Lower leg skin (tissue), 3 donors: ENCODE measurements at regions not wholly inside any gene's neighbourhood (a gene's known extent, or its start where the extent isn't known, plus 50 kb on each side); places are given as distances from the start of the nearest gene placed in this dataset.

Experiments
- POLR2A ChIP-seq, 2 donors: fragments of 450-650 bp; IDR thresholded peaks; one replicate each; pipeline ENCODE4 v1.6.1; 2016 to 2017; ENCODE audit warnings: antibody characterized with exemption in 2 of 2, mild to moderate bottlenecking in 1 of 2, moderate library complexity in 1 of 2
- TF ChIP-seq, protein P1 (sequence below), 3 donors: fragments of 450-650 bp; IDR thresholded peaks; one replicate each; pipeline ENCODE4 v1.5.1; 2016; ENCODE audit warnings: antibody characterized with exemption in 3 of 3, mild to moderate bottlenecking in 3 of 3, moderate library complexity in 2 of 3

DNA sequence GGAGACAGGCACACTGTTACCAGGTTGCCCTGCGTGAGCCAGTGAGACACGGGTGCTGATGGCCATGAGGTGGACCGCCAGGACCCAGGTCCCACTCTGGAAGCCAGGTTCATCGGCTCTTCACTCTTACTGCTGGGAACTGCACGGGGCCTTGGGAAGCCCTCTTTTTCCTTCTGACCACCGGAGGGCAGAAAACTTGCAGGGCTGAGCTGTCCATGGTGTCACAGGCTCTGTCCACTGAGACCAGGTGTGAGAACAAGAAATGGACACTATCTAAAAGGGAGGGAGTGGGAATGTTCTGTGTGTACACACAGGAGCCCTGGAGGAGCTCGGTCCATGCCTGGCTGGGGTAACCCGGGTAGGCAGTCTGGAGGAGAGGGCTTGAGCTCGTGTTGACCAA lies 93.4 kb downstream of the UQCRFS1 start:
- TF ChIP-seq, protein P1, sequence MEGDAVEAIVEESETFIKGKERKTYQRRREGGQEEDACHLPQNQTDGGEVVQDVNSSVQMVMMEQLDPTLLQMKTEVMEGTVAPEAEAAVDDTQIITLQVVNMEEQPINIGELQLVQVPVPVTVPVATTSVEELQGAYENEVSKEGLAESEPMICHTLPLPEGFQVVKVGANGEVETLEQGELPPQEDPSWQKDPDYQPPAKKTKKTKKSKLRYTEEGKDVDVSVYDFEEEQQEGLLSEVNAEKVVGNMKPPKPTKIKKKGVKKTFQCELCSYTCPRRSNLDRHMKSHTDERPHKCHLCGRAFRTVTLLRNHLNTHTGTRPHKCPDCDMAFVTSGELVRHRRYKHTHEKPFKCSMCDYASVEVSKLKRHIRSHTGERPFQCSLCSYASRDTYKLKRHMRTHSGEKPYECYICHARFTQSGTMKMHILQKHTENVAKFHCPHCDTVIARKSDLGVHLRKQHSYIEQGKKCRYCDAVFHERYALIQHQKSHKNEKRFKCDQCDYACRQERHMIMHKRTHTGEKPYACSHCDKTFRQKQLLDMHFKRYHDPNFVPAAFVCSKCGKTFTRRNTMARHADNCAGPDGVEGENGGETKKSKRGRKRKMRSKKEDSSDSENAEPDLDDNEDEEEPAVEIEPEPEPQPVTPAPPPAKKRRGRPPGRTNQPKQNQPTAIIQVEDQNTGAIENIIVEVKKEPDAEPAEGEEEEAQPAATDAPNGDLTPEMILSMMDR (IDR thresholded peaks at IDR 0.05): no peak
- no peak for TF ChIP-seq POLR2A (IDR thresholded peaks at IDR 0.05)
